Thyroid gland (tissue), 4 donors: ENCODE measurements at regions not wholly inside any gene's neighbourhood (a gene's known extent, or its start where the extent isn't known, plus 50 kb on each side); places are given as distances from the start of the nearest gene placed in this dataset.

Experiments used
- POLR2A ChIP-seq, 2 donors: fragments of 450-650 bp; IDR thresholded peaks; one replicate each; pipeline ENCODE4 v1.6.1; 2017; ENCODE audit warnings: antibody characterized with exemption in 2 of 2, mild to moderate bottlenecking in 2 of 2, moderate library complexity in 1 of 2
- TF ChIP-seq, protein P1 (sequence below), 6 experiments: fragments of 200-600 bp in 3 of 6; fragments of 450-650 bp in 3 of 6; sonication (generic) in 3 of 6; IDR thresholded peaks; one replicate each; pipeline ENCODE4 v1.5.1; 2016 to 2019; ENCODE audit warnings: antibody characterized with exemption in 6 of 6, mild to moderate bottlenecking in 2 of 6, inconsistent platforms in 1 of 6, moderate library complexity in 1 of 6

DNA sequence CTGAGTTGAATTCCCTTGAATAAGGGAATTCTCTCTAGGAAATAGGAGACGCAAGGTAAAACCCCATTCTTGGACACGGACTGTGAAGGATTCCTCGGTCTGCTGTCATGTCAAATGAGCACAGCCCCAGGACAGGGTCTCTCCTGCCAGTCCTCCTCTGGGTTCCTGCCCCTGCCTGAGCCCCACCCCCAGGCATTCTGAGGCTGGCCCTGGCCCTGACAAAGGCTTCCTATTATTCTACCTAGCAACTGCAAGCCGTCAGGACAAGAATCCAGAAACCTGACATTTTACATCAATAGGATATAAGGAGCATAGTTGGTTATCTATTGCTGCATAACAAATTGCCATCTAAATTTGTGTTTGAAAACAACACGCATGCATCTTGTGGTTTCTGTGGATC lies 253.3 kb upstream of the AGAP1 start:
- TF ChIP-seq, protein P1, sequence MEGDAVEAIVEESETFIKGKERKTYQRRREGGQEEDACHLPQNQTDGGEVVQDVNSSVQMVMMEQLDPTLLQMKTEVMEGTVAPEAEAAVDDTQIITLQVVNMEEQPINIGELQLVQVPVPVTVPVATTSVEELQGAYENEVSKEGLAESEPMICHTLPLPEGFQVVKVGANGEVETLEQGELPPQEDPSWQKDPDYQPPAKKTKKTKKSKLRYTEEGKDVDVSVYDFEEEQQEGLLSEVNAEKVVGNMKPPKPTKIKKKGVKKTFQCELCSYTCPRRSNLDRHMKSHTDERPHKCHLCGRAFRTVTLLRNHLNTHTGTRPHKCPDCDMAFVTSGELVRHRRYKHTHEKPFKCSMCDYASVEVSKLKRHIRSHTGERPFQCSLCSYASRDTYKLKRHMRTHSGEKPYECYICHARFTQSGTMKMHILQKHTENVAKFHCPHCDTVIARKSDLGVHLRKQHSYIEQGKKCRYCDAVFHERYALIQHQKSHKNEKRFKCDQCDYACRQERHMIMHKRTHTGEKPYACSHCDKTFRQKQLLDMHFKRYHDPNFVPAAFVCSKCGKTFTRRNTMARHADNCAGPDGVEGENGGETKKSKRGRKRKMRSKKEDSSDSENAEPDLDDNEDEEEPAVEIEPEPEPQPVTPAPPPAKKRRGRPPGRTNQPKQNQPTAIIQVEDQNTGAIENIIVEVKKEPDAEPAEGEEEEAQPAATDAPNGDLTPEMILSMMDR (IDR thresholded peaks at IDR 0.05), result no peak
- TF ChIP-seq POLR2A (IDR thresholded peaks at IDR 0.05), result no peak
